ENCODE measurements at regions not wholly inside any gene's neighbourhood (a gene's known extent, or its start where the extent isn't known, plus 50 kb on each side); places are given as distances from the start of the nearest gene placed in this dataset.
"Not testable (repeated sequence)": the region's sequence is repeated elsewhere in the genome, so short reads cannot be mapped to it uniquely, and the experiment has no call there.

- DNase-seq: no peak
Measured at GRCh38 chr3:159237226-159237625, 435.4 kb downstream of the MFSD1 start.

DNA sequence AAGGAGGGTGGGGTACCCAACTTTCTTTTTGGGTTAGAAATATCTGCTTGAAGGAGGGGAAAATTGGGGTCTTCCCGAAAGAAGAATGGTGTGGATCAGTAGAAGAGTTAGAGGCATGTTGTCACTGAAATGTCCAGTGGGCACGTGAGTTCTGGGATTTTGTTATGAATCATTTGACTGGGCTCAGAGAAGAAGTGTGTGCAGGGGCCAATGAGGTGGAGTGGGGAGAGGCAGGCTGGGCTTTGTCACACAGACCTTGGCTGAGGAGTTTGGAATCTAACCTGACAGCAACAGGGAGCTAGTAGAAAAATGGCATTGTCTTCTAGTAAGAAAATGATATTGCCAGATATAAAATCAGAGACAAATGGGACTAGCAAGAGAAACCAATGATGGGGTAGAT is 436.8 kb downstream of the MFSD1 start:
- no peak for DNase-seq

DNA sequence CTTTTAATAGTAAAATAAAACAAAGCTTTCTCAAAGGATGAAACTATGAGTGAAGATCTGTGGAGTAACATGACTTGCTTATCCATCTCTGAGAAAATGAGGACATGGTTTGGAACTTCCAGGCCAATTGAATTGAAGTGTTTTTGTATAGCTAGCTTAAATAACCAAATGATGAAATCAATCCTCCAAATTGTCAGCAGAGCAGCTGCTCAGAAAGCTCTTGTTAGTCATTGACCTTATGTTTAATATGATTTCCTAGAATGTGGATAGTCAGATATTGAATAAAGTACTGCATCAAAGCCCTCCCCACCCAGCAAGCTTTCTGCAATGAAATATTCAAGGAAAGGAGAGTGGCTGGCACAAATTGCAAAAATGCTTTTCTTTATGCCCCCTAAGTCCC is 437.2 kb downstream of the MFSD1 start:
- DNase-seq: no peak

- no peak for DNase-seq
Measured at GRCh38 chr3:159244933-159245332, 443.1 kb downstream of the MFSD1 start.

DNA sequence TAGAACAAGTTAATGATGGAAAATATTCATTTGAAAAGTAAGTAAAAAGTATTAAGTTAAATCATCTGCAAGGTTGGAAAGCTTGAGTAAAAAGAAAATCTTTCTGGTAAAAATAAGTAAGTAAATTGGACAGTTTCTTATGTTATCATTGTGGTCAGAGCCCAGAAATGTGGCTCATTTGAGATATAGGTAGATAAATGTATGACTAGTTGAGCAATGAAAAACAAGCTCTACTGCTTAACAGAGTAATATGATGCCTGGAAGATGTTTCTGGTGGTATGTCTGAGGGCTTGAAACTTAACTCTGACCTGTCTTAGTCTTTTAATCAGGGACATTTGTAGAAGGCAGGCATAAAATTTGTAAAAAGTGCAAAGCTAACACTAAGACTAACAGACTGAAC is 444.0 kb downstream of the MFSD1 start:
- no peak for DNase-seq

- DNase-seq: no peak
Measured at GRCh38 chr3:159246385-159246784, 444.5 kb downstream of the MFSD1 start.

- DNase-seq: no peak
Measured at GRCh38 chr3:159249472-159250174, 447.8 kb downstream of the MFSD1 start.

- no peak for DNase-seq
Measured at GRCh38 chr3:159250961-159251360, 449.1 kb downstream of the MFSD1 start.

DNA sequence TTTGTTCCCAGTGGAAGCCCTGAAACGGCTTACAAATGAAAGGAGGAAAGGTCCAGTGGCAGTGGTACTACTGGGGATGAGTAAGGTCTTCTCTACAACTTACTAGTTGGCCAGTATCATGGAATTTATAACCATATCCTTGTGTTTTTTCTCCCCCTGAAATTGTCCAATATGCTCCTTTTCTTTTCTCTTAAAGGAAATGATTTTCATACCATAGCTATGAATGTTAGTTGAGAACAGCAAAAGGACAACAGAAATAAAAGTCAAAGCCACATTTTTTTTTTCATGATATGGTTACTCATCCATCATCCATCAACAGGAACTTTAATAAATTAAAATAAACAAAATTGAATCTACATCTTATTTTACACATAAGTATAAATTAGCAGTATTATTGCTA is 450.4 kb downstream of the MFSD1 start:
- DNase-seq: no peak

DNA sequence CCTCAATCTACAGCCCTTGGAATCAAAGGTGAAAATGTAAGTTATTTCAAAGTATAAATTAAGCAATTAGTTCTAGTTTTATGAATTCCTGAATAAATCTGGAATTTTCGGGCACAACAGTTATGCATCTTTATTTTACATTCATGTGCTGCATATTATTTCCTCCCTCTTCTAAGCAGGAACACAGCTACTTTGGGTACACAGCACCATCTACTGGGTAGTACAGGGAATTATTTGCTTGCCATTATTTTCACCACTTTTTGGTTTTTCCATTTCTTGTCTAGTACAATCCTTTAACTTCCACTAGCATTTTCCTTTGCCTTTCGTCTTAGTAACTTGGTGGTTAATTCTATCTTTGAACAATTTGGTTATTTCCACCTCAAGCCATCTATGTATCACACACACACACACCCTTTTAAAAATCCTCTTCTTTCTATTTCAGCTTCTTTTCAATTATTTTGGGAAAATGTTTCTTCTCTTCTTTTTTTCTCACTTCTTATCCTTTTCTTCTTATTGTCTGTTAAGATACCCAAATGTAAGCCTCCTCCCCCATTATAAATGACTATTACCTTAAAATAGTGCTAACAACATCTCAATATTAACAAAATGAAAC is 451.0 kb downstream of the MFSD1 start:
- no peak for DNase-seq

- no peak for DNase-seq
Measured at GRCh38 chr3:159253860-159254259, 452.0 kb downstream of the MFSD1 start.

GRCh38 chr3:159257954-159258353 is 456.1 kb downstream of the MFSD1 start:
- DNase-seq: no peak

DNA sequence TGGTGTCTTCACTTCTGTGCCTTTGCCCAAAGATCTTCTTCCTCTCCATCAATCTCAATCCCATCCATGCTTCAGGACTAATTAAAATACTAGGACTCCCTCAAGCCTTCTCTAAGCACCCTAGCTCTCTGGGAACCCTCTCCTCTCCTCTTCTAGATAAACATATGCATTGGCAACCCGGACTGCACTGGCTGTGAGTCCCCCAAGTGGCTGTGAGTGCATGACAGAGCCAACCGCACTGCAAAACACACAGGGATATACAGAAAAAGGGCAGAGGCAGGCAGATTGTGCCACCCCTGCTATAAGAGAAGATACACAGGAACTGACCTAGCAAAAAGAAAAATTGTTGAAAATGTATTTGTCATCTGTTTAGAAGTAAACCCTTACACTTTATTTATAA is 457.1 kb downstream of the MFSD1 start:
- DNase-seq: no peak

GRCh38 chr3:159260049-159260662 is 458.3 kb downstream of the MFSD1 start:
- DNase-seq: peak; percentile 13

DNA sequence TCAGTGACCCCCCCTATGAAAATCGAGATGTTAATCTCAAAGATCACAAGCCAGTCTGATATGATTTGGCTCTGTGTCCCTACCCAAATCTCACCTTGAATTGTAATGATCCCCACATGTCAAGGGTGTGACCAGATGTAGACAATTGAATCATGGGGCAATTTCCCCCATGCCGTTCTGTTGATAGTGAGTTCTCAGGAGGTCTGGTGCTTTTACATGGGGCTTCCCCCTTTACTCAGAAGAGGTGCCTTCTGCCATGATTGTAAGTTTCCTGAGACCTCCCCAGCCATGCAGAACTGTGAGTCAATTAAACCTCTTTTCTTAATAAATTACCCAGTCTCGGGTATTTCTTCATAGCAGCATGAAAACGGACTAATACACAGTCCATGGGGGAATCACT is 459.5 kb downstream of the MFSD1 start:
- not testable (repeated sequence) for DNase-seq

- no peak for DNase-seq
Measured at GRCh38 chr3:159263750-159264553, 462.1 kb downstream of the MFSD1 start.

DNA sequence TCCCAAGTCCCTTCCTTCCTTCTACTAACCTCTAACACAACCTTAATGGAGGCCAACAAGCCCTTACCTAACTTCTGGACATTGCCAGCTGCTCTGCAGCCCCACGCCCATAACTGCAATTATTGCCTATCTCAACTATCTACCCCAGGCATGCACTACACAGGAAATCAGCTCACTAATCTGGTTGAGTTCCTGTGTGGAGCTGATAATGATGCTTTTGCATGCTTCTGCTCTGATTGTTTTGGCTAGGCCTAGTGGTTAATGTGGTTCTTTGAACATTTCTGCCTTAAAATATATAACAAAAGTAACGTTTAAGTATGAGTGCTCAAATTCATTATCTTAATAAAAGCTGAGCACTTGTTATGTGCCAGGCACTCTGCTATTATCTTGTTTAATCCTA is 463.9 kb downstream of the MFSD1 start:
- DNase-seq: no peak

GRCh38 chr3:159266779-159267178 is 464.9 kb downstream of the MFSD1 start:
- DNase-seq: peak; percentile 6

- DNase-seq: no peak
Measured at GRCh38 chr3:159271799-159272512, 470.1 kb downstream of the MFSD1 start.

GRCh38 chr3:159273070-159273469 is 471.2 kb downstream of the MFSD1 start:
- DNase-seq: no peak

DNA sequence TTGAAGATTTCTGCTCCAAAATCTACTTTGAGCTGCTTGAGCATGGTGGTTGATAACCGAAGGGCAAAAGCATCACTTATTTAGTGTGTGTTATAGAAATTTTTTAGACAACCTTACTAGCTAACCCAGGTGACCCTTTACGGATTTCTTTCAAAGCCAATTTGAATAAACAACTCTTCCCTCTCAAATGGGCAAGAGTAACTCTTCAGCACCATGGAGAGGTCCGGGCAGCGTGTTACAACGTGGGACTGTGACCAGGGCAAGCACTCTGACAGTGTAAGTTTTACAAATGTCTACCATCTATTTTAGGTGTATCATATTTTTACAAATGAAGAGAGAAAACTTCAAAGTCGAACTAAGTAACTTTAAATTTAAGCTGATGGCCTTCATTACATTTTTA is 471.8 kb downstream of the MFSD1 start:
- DNase-seq: no peak

- DNase-seq: no peak
Measured at GRCh38 chr3:159275741-159276140, 473.9 kb downstream of the MFSD1 start.

- no peak for DNase-seq
Measured at GRCh38 chr3:159277814-159278213, 476.0 kb downstream of the MFSD1 start.
